K562 (cell line): ENCODE measurements at regions not wholly inside any gene's neighbourhood (a gene's known extent, or its start where the extent isn't known, plus 50 kb on each side); places are given as distances from the start of the nearest gene placed in this dataset.
"Not testable (repeated sequence)": the region's sequence is repeated elsewhere in the genome, so short reads cannot be mapped to it uniquely, and the experiment has no call there.

Experiments used
- EP300 ChIP-seq: IDR thresholded peaks from 2 replicates; pipeline ENCODE4 v1.6.1; 2012; ENCODE audit warnings: low read length, improper control_type of control experiment
- EZH2 ChIP-seq: IDR thresholded peaks from 2 replicates; pipeline ENCODE4 v1.6.1; 2012; ENCODE audit warnings: low read depth, mild to moderate bottlenecking, inconsistent platforms, low read length, borderline replicate concordance
- KDM1A ChIP-seq, 2 experiments: fragments of 450-650 bp; IDR thresholded peaks; 2 replicates each; pipeline ENCODE4 v1.6.1; 2016; ENCODE audit warnings: mild to moderate bottlenecking in 2 of 2
- ZKSCAN8 ChIP-seq: fragments of 200-800 bp; sonication (Bioruptor generic); IDR thresholded peaks from 2 replicates; pipeline ENCODE4 v1.6.1; 2016; ENCODE audit warnings: missing genetic modification characterization, missing compliant biosample characterization
- ZNF165 ChIP-seq: fragments of 250-450 bp; sonication (Bioruptor Pico); IDR thresholded peaks from 2 replicates; pipeline ENCODE4 v1.4.0; 2020; ENCODE audit warnings: borderline replicate concordance
- ZNF644 ChIP-seq: fragments of 200-800 bp; sonication (Bioruptor generic); IDR thresholded peaks from 2 replicates; pipeline ENCODE4 v1.6.1; 2016; ENCODE audit warnings: low read depth, missing genetic modification characterization, missing compliant biosample characterization

DNA sequence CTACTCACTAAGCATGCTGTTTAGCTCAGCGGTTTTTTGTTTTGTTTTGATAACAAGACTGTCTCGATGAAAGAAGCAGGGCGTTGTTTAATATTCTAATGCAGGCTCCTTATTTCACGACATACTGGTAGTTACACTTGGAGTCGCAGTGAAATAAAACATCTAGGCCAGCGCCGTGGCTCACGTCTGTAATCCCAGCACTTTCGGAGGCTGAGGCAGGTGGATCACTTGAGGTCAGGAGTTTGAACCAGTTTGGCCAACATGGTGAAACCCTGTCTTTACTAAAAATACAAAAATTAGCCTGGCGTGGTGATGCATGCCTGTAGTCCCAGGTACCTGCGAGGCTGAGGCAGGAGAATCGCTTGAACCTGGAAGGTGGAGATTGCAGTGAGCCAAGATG lies 145.8 kb downstream of the MYCN start:
- not testable (repeated sequence) for TF ChIP-seq KDM1A (IDR thresholded peaks at IDR 0.05); EZH2; EP300; ZNF644 (tag); ZNF165 (CRISPR knock-in tag); ZKSCAN8 (CRISPR knock-in tag)
